ENCODE measurements at regions not wholly inside any gene's neighbourhood (a gene's known extent, or its start where the extent isn't known, plus 50 kb on each side); places are given as distances from the start of the nearest gene placed in this dataset.

- no peak for DNase-seq
Observed at GRCh38 chr1:222358100-222358499, 189.8 kb downstream of the HHIPL2 start.

GRCh38 chr1:222357252-222357651, 190.7 kb downstream of the HHIPL2 start:
- no peak for DNase-seq

DNA sequence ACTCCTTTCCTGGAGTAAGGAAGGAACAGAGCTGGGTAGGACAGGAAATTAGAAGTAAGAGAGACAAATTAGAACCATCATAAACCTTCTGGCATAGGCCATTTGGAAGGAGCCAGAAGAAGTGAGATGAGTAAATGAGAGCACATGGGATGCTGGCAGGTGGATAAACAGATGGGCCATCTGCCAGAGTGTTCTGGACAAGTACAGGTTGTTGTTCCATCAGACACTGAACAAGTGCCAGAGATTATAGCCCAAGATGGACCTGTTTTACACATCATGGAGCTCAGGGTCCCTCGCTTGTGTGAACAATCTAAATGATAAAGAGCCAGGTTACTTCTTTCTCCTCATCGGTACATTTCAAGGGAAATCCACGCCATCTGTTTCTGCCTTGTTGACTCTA, 200.3 kb downstream of the HHIPL2 start:
- no peak for DNase-seq

DNA sequence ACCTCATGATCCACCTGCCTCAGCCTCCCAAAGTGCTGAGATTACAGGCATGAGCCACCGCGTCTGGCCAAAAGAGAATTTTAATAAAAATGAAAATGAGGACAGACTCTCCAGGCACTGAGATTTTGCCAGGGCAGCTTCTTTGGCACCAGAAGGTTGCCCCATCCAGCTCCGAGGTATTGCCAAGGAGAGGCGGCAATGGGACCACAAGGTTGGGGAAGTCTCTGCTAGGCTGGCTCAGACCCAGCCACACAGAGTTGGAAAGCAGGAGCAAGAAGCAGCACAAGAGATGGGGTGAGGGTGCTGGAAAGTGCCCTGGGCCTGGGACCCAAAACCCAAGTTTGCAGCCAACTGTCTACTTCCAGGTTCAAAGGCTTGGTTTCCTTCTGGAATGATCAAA, 200.9 kb downstream of the HHIPL2 start:
- DNase-seq: no peak

DNA sequence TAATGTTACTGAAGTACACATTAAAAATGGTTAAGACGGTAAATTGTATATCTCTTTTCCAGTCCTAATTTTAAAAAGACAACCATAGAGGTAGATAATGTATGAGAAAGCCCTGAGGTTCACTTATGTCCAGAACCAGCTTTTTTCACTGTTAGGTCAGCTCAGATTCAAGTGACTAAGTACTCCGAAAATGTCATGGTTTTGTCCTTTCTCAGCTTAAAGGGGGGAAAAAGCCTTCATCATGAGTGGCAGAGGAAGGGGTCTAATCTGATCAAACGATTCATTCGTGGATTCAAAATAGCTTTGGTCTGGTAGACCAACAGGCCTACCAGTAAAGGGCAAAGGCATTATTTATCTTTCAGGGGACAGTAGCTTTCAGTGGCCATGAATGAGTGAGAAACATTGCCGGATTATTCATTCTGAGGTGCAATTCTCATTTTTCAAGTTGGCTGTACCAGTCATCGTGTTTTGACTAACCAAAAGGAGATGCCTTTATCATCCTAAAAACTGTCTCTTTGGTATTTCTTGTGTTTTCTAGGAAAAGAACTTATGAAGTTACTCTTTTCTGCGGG, 208.4 kb downstream of the HHIPL2 start:
- DNase-seq: no peak

DNA sequence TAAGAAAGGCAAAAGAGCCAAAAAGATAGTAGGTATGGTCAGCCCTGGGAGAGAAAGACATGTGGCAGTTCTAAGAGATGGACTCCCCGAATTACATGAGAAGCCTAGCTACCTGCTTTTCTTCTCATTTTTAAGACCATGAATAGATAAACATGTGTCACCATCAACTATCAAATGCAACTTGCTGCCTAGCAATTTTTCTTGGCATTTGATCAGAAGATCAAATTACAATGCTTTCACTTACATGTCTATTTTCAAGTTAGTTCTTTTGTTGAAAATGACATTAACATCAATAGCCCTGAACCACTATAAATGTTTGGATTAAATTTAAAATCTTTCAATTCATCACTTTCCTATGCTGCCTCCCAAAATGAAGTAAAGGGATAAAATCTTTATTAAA, 212.3 kb downstream of the HHIPL2 start:
- DNase-seq: no peak

DNA sequence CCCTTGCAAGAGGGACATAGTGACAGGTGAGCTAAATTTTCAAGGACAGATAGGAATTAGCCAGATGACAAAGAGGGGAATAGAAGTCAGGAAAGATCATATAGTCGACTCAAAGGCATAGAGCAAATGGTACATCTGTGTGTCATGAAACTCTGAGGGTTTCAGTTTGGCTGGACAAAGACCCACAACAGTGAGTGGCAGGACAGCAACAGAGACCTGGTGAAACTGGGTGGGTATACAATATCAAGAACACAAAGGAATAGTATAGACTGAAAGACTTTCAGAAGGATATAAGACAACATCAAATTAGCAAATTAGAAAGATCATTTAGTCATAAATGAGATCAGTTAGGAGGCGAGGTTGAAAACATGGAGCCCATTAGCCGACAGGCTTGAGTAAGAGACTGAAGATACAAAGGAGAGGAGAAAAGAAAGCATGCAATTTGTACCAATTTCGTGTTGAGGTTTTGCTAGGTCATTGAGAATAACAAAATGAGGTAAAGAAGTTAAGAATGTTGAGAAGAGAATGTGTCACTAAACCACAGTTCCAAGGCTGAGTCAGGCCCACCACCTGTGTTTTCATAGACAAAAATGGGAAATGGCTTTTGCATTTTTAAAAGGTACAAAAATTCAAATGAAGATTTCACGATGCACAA, 213.8 kb downstream of the HHIPL2 start:
- no peak for DNase-seq

DNA sequence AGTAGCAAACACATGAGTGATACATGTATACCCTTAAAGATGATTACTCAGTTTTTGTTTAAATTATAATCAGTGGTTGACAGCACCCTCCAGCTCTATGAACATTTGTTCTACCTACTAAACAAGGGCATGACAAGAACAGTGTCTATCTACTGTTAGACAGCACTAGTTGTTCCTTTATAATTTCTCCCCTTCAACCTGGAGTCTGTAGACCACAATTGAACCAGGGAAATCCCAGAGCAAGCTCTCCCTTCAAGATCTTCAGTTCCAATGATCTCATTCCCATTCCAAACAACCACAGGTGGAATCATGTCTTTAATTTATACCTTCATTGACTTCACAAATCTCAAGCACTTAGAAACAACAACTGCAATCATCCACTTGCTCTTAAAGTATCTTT, 216.1 kb downstream of the HHIPL2 start:
- DNase-seq: no peak

GRCh38 chr1:222331340-222331739, 216.6 kb downstream of the HHIPL2 start:
- DNase-seq: no peak

GRCh38 chr1:222329493-222330045, 218.3 kb downstream of the HHIPL2 start:
- no peak for DNase-seq

DNA sequence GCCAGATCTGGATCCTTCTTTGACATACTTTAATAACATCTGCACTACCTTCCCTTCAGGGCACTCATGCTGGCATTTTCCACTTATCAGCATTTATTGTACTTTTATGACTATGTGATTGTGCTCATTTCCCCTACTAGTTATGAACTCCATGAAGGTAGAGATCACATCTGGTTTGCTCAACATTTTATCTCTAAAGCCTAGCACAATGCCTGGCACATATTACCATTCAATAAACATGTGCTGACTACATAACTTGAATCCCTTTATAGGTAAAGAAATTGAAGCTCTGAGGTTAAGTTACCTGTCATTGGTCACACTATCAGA, 221.2 kb downstream of the HHIPL2 start:
- DNase-seq: no peak

- no peak for DNase-seq
Observed at GRCh38 chr1:222326006-222326709, 221.7 kb downstream of the HHIPL2 start.

- DNase-seq: no peak
Observed at GRCh38 chr1:222325506-222325905, 222.4 kb downstream of the HHIPL2 start.

- no peak for DNase-seq
Observed at GRCh38 chr1:222314839-222315238, 233.1 kb downstream of the HHIPL2 start.

DNA sequence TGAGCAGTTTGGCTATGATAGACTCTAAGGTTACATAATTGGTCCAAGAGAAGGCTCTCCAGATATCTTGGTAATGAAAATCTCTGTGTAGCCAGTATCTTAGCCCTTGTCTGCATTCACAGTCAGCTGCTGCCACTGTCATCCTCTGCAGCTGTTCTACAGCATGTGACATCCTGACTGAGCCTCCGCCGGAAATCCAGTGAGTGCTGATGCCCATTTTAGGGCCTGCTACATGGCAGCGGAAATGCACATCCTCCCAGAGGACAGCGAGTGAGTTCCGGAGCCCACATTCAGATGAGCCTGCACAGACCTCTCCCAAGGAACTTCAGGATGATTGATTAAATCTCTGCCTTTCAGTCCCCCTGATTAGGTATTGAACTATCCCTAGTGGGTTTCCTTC, 237.1 kb downstream of the HHIPL2 start:
- DNase-seq: no peak

- DNase-seq: no peak
Observed at GRCh38 chr1:222307621-222308020, 240.3 kb downstream of the HHIPL2 start.

- no peak for DNase-seq
Observed at GRCh38 chr1:222306512-222306911, 241.4 kb downstream of the HHIPL2 start.

DNA sequence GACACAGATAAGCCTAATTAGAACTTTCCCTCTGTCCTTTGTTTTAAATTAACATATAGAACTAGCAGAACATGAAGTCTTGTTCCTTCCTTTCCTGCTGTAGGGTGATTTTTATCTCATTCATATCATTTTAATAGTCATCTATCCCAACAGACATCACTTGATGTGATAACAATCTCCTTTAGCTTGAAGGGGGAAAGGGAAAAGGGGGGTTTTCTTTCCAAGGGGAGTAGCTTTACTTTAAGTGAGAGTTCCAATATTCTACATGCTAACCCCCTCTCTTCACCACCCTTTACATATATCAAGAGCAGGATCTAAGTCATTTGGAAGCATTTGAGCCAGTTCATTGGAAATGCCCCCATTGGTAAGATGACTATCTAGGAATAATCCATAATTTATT, 241.9 kb downstream of the HHIPL2 start:
- no peak for DNase-seq

- DNase-seq: no peak
Observed at GRCh38 chr1:222301652-222302051, 246.3 kb downstream of the HHIPL2 start.

- DNase-seq: no peak
Observed at GRCh38 chr1:222299524-222299923, 248.4 kb downstream of the HHIPL2 start.

GRCh38 chr1:222290866-222291265, 257.0 kb downstream of the HHIPL2 start:
- no peak for DNase-seq

DNA sequence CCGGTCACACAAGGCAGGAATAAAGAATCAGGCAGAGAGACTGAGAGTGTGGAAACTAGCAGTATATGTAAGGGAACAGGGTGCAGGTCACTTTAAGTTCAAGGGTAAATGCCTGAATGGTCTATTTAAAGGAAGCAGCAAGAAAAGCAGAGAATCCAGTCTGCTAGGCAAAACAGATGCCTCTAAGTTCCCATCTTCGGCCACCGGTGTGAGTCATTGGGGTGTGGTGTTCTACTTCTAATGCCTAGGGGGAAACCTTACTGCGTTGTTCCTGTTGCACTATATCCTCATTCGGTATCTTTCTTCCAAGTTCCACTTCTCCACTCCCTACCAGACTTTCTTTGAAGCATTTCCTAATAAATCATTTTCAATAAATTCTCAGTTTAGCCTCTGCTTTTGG, 259.9 kb downstream of the HHIPL2 start:
- DNase-seq: no peak

DNA sequence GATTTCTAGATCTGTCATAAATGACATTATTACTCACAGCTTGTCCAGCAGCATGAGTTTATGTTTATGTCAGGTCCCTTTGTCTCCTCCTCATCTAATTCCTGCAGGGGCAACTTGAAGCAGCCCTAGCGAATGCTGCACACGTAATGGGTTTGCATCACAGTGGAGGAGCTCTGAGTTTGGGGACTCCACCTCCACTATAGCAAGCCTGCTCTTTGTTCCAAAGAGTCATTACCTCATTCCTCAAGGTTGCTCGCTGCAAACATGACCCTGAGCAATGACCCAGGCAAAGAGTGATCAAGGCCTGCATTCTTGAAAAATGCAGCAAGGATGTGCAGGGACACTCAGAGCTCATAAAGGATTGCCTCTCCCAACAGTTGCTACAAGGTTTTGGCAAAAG, 261.9 kb downstream of the HHIPL2 start:
- no peak for DNase-seq

- DNase-seq: no peak
Observed at GRCh38 chr1:222285526-222285925, 262.4 kb downstream of the HHIPL2 start.

All from activated naive CD4-positive, alpha-beta T cell treated with anti-CD3 and anti-CD28 coated beads, Interleukin-2, amount 50 U/mL, for 16 hours (primary cell).